Muscle of leg (tissue), 3 donors: ENCODE measurements at regions not wholly inside any gene's neighbourhood (a gene's known extent, or its start where the extent isn't known, plus 50 kb on each side); places are given as distances from the start of the nearest gene placed in this dataset.
A peak's percentile ranks its signal among the peaks of the same experiment; 100 is the strongest.
"Not testable (repeated sequence)": the region's sequence is repeated elsewhere in the genome, so short reads cannot be mapped to it uniquely, and the experiment has no call there.

Experiments used
- DNase-seq: peaks from one replicate; pipeline ENCODE4 v3.0.0; 2013
- H3K27ac ChIP-seq: one replicate; pipeline ENCODE4 v1.5.1; 2013; ENCODE audit warnings: mild to moderate bottlenecking, low read length, control low read depth
- H3K27me3 ChIP-seq: one replicate; pipeline ENCODE4 v1.6.1; 2013; ENCODE audit warnings: low read length; ENCODE audit not compliant: control insufficient read depth, insufficient read depth
- H3K36me3 ChIP-seq: one replicate; pipeline ENCODE4 v1.6.1; 2013; ENCODE audit warnings: low read length; ENCODE audit not compliant: control insufficient read depth, insufficient read depth
- H3K4me1 ChIP-seq: one replicate; pipeline ENCODE4 v1.6.1; 2013; ENCODE audit warnings: low read length; ENCODE audit not compliant: control insufficient read depth, insufficient read depth
- H3K4me3 ChIP-seq: one replicate; pipeline ENCODE4 v1.5.1; 2013; ENCODE audit warnings: low read length, control low read depth
- H3K9me3 ChIP-seq: replicated peaks from 2 replicates; pipeline ENCODE4 v1.6.1; 2013; ENCODE audit warnings: low read depth, low read length; ENCODE audit not compliant: control insufficient read depth
- WGBS: methylation state at CpG from one replicate; pipeline ENCODE4 v1.1.5; 2013; ENCODE audit warnings: missing lambda C conversion rate; ENCODE audit not compliant: insufficient coverage; 5-methylcytosine and 5-hydroxymethylcytosine counted together

- Histone ChIP-seq H3K36me3 (no peaks in the 10 kb centered on the region), H3K27ac (no peak overlapping the region), H3K9me3 (no peaks in the 10 kb centered on the region), H3K4me3 (no peak overlapping the region), H3K4me1 (no peaks in the 10 kb centered on the region), H3K27me3 (no peaks in the 10 kb centered on the region)
- no CpG with 5 or more reads among the region's 3 CpGs for WGBS
- DNase-seq: no peak
These were observed 397.8 kb upstream of the MIS18BP1 start for GRCh38 chr14:45650754-45651153.

- DNase-seq: no peak
- no peaks in the 10 kb centered on the region for H3K36me3 ChIP-seq
- no peaks in the 10 kb centered on the region for H3K9me3 ChIP-seq
- H3K4me3 ChIP-seq: no peak overlapping the region
- 100% methylated on average over 1 of the region's 4 CpGs for WGBS
- H3K27ac ChIP-seq: no peak overlapping the region
- H3K27me3 ChIP-seq: no peaks in the 10 kb centered on the region
- H3K4me1 ChIP-seq: no peaks in the 10 kb centered on the region
These were observed 396.0 kb upstream of the MIS18BP1 start for GRCh38 chr14:45649051-45649450.

GRCh38 chr14:45641541-45641940, 388.5 kb upstream of the MIS18BP1 start:
- Histone ChIP-seq H3K36me3 (no peaks in the 10 kb centered on the region), H3K9me3 (no peaks in the 10 kb centered on the region), H3K4me1 (no peaks in the 10 kb centered on the region), H3K27ac (no peak overlapping the region), H3K4me3 (no peak overlapping the region), H3K27me3 (no peaks in the 10 kb centered on the region)
- WGBS: no CpG with 5 or more reads among the region's 4 CpGs
- no peak for DNase-seq

GRCh38 chr14:45634651-45635441, 381.8 kb upstream of the MIS18BP1 start:
- H3K36me3 ChIP-seq, H3K27me3 ChIP-seq, H3K27ac ChIP-seq, DNase-seq, H3K9me3 ChIP-seq, H3K4me3 ChIP-seq, H3K4me1 ChIP-seq: not testable (repeated sequence)
- 95% methylated on average over 35 of the region's 46 CpGs for WGBS

GRCh38 chr14:45633220-45633984, 380.4 kb upstream of the MIS18BP1 start:
- Histone ChIP-seq H3K4me3 (no peak overlapping the region), H3K27ac (no peak overlapping the region), H3K4me1 (no peaks in the 10 kb centered on the region), H3K36me3 (no peaks in the 10 kb centered on the region), H3K27me3 (no peaks in the 10 kb centered on the region), H3K9me3 (no peaks in the 10 kb centered on the region)
- DNase-seq: no peak
- WGBS: 73% methylated on average over 2 of the region's 7 CpGs

GRCh38 chr14:45621731-45622130, 368.7 kb upstream of the MIS18BP1 start:
- Histone ChIP-seq H3K4me1 (no peaks in the 10 kb centered on the region), H3K9me3 (no peaks in the 10 kb centered on the region), H3K4me3 (no peak overlapping the region), H3K27me3 (no peaks in the 10 kb centered on the region), H3K36me3 (no peaks in the 10 kb centered on the region), H3K27ac (no peak overlapping the region)
- WGBS: no CpG with 5 or more reads among the region's 2 CpGs
- no peak for DNase-seq

GRCh38 chr14:45619831-45620230, 366.8 kb upstream of the MIS18BP1 start:
- no peaks in the 10 kb centered on the region for H3K27me3 ChIP-seq
- no peak overlapping the region for H3K4me3 ChIP-seq
- H3K27ac ChIP-seq: no peak overlapping the region
- no peaks in the 10 kb centered on the region for H3K9me3 ChIP-seq
- no peaks in the 10 kb centered on the region for H3K4me1 ChIP-seq
- WGBS: 100% methylated on average over 1 of the region's 4 CpGs
- DNase-seq: no peak
- H3K36me3 ChIP-seq: no peaks in the 10 kb centered on the region

GRCh38 chr14:45610318-45610717, 357.3 kb upstream of the MIS18BP1 start:
- H3K9me3 ChIP-seq: no peaks in the 10 kb centered on the region
- H3K36me3 ChIP-seq: no peaks in the 10 kb centered on the region
- H3K4me3 ChIP-seq: no peak overlapping the region
- no peak overlapping the region for H3K27ac ChIP-seq
- H3K27me3 ChIP-seq: no peaks in the 10 kb centered on the region
- no CpG with 5 or more reads among the region's 1 CpG for WGBS
- H3K4me1 ChIP-seq: no peaks in the 10 kb centered on the region
- peak; percentile 15 for DNase-seq

GRCh38 chr14:45587142-45587541, 334.1 kb upstream of the MIS18BP1 start:
- DNase-seq: peak; percentile 24
- Histone ChIP-seq H3K4me1 (no peaks in the 10 kb centered on the region), H3K9me3 (peaks cover 7% of the 10 kb centered on the region), H3K4me3 (no peak overlapping the region), H3K36me3 (no peaks in the 10 kb centered on the region), H3K27me3 (no peaks in the 10 kb centered on the region), H3K27ac (no peak overlapping the region)
- no CpG with 5 or more reads among the region's 3 CpGs for WGBS

GRCh38 chr14:45559626-45560025, 306.6 kb upstream of the MIS18BP1 start:
- WGBS: 81% methylated on average over 5 of the region's 5 CpGs
- H3K27me3 ChIP-seq: no peaks in the 10 kb centered on the region
- no peaks in the 10 kb centered on the region for H3K4me1 ChIP-seq
- no peaks in the 10 kb centered on the region for H3K9me3 ChIP-seq
- H3K27ac ChIP-seq: no peak overlapping the region
- no peak for DNase-seq
- no peaks in the 10 kb centered on the region for H3K36me3 ChIP-seq
- H3K4me3 ChIP-seq: no peak overlapping the region
